Occipital lobe (tissue), 1 donor: ENCODE measurements at regions not wholly inside any gene's neighbourhood (a gene's known extent, or its start where the extent isn't known, plus 50 kb on each side); places are given as distances from the start of the nearest gene placed in this dataset.
"Not testable (repeated sequence)": the region's sequence is repeated elsewhere in the genome, so short reads cannot be mapped to it uniquely, and the experiment has no call there.

Experiments
- DNase-seq: peaks from one replicate; lab custom pipeline; 2025; lab: John Stamatoyannopoulos, UW

- no peak for DNase-seq
These were observed 155.1 kb upstream of the TCF4 start for GRCh38 chr18:55743133-55743532.

GRCh38 chr18:55739488-55739887 is 151.5 kb upstream of the TCF4 start:
- no peak for DNase-seq

- DNase-seq, result no peak
These were observed 150.6 kb upstream of the TCF4 start for GRCh38 chr18:55738483-55739114.

- DNase-seq, result no peak
These were observed 149.9 kb upstream of the TCF4 start for GRCh38 chr18:55737781-55738468.

GRCh38 chr18:55737266-55737665 is 149.3 kb upstream of the TCF4 start:
- DNase-seq, result no peak

- DNase-seq, result no peak
These were observed 148.0 kb upstream of the TCF4 start for GRCh38 chr18:55735969-55736368.

GRCh38 chr18:55735199-55735855 is 147.3 kb upstream of the TCF4 start:
- no peak for DNase-seq

GRCh38 chr18:55732227-55733106 is 144.5 kb upstream of the TCF4 start:
- no peak for DNase-seq

- no peak for DNase-seq
These were observed 143.6 kb upstream of the TCF4 start for GRCh38 chr18:55731594-55732042.

GRCh38 chr18:55721006-55721405 is 133.0 kb upstream of the TCF4 start:
- not testable (repeated sequence) for DNase-seq

- no peak for DNase-seq
These were observed 125.7 kb upstream of the TCF4 start for GRCh38 chr18:55713707-55714106.

- DNase-seq, result no peak
These were observed 118.9 kb upstream of the TCF4 start for GRCh38 chr18:55706898-55707297.

GRCh38 chr18:55699233-55699765 is 111.3 kb upstream of the TCF4 start:
- DNase-seq, result no peak

GRCh38 chr18:55696811-55697210 is 108.8 kb upstream of the TCF4 start:
- DNase-seq, result no peak

- no peak for DNase-seq
These were observed 107.1 kb upstream of the TCF4 start for GRCh38 chr18:55695091-55695490.

- no peak for DNase-seq
These were observed 106.3 kb upstream of the TCF4 start for GRCh38 chr18:55694291-55694690.

- no peak for DNase-seq
These were observed 100.0 kb upstream of the TCF4 start for GRCh38 chr18:55688030-55688429.

- no peak for DNase-seq
These were observed 99.1 kb upstream of the TCF4 start for GRCh38 chr18:55687106-55687505.

- no peak for DNase-seq
These were observed 97.6 kb upstream of the TCF4 start for GRCh38 chr18:55685638-55686037.

GRCh38 chr18:55672574-55673361 is 84.8 kb upstream of the TCF4 start:
- no peak for DNase-seq

- no peak for DNase-seq
These were observed 77.5 kb upstream of the TCF4 start for GRCh38 chr18:55665506-55665905.
